Endothelial cell (in vitro differentiated cells): ENCODE measurements at regions not wholly inside any gene's neighbourhood (a gene's known extent, or its start where the extent isn't known, plus 50 kb on each side); places are given as distances from the start of the nearest gene placed in this dataset.
A peak's percentile ranks its signal among the peaks of the same experiment; 100 is the strongest.

ENCODE experiments used
- DNase-seq: peaks from one replicate; pipeline ENCODE4 v3.0.0; 2021; ENCODE audit warnings: low spot score
- H3K27ac Mint-ChIP-seq: one replicate; pipeline ENCODE4 v1.8.0; 2021; ENCODE audit warnings: mixed read lengths, inconsistent platforms; ENCODE audit not compliant: unreplicated experiment
- H3K27me3 Mint-ChIP-seq: one replicate; pipeline ENCODE4 v1.8.0; 2021; ENCODE audit warnings: mild to moderate bottlenecking, moderate library complexity, mixed read lengths, inconsistent platforms; ENCODE audit not compliant: unreplicated experiment
- H3K36me3 Mint-ChIP-seq: one replicate; pipeline ENCODE4 v1.8.0; 2021; ENCODE audit warnings: mild to moderate bottlenecking, low read depth, mixed read lengths, inconsistent platforms; ENCODE audit not compliant: unreplicated experiment
- H3K4me1 Mint-ChIP-seq: one replicate; pipeline ENCODE4 v1.8.0; 2021; ENCODE audit warnings: mild to moderate bottlenecking, mixed read lengths, inconsistent platforms; ENCODE audit not compliant: unreplicated experiment
- H3K4me3 Mint-ChIP-seq: one replicate; pipeline ENCODE4 v1.8.0; 2021; ENCODE audit warnings: mild to moderate bottlenecking, mixed read lengths, inconsistent platforms; ENCODE audit not compliant: unreplicated experiment
- H3K9me3 Mint-ChIP-seq: one replicate; pipeline ENCODE4 v1.8.0; 2021; ENCODE audit warnings: mixed read lengths, inconsistent platforms; ENCODE audit not compliant: unreplicated experiment
- TF ChIP-seq, protein P1 (sequence below): fragments of 200-600 bp; sonication (generic); IDR thresholded peaks from one replicate; pipeline ENCODE4 v1.5.0; 2021; ENCODE audit warnings: antibody characterized with exemption; ENCODE audit not compliant: unreplicated experiment

DNA sequence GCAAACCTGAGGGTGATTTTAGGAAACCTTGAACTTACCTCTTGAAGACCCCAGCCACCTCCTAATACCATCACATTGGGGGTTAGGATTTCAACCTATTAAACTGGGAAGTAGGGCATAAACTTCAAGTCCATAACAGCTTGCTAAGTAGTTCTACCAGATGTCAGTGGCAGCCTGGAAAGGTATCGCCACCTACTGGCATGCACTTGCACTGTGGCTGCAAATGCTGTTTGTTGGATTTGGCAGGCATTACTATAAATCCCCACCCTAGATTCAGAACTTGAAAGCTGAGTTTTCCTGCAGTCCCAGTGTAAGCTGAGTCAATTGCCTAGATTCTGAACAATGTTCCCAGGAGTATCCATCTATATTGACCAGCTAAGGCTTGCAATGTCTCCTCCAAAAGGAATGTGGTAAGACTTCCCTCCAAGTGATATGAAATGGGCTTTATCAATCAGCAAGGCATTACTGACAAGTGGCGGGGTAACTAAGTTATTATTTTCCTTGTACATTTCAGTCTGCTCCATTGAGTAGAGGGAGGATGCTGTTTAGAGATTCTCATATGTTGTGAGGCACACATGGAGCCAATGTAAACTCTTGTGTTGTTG lies 474.5 kb downstream of the PTPRC start:
- no peaks in the 10 kb centered on the region for H3K36me3 Mint-ChIP-seq
- H3K9me3 Mint-ChIP-seq: no peaks in the 10 kb centered on the region
- H3K4me3 Mint-ChIP-seq: no peak overlapping the region
- TF ChIP-seq, protein P1, sequence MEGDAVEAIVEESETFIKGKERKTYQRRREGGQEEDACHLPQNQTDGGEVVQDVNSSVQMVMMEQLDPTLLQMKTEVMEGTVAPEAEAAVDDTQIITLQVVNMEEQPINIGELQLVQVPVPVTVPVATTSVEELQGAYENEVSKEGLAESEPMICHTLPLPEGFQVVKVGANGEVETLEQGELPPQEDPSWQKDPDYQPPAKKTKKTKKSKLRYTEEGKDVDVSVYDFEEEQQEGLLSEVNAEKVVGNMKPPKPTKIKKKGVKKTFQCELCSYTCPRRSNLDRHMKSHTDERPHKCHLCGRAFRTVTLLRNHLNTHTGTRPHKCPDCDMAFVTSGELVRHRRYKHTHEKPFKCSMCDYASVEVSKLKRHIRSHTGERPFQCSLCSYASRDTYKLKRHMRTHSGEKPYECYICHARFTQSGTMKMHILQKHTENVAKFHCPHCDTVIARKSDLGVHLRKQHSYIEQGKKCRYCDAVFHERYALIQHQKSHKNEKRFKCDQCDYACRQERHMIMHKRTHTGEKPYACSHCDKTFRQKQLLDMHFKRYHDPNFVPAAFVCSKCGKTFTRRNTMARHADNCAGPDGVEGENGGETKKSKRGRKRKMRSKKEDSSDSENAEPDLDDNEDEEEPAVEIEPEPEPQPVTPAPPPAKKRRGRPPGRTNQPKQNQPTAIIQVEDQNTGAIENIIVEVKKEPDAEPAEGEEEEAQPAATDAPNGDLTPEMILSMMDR: peak; percentile 69
- no peaks in the 10 kb centered on the region for H3K4me1 Mint-ChIP-seq
- H3K27me3 Mint-ChIP-seq: no peaks in the 10 kb centered on the region
- peak; percentile 56 for DNase-seq
- no peak overlapping the region for H3K27ac Mint-ChIP-seq

DNA sequence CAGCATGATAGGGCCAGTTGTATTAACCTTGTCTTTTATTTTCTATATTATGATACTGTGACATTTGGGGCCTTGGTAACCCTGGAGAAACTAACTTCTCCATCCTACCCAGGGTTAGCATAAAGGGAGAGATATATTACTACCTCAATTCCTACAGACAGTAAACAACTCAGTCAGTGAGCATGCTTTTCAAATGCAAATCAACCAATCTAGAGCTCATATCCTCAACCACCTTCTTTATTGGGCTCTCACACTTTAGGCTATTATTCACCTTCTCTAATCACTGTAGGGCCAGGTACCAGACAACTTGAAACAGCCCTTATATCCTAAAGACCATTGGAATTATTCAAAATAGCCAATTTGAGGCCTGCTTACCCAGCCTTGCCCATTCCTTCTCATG lies 477.6 kb downstream of the PTPRC start:
- Mint-ChIP-seq H3K9me3 (no peaks in the 10 kb centered on the region), H3K36me3 (no peaks in the 10 kb centered on the region), H3K4me3 (no peak overlapping the region), H3K27me3 (no peaks in the 10 kb centered on the region), H3K27ac (no peak overlapping the region), H3K4me1 (no peaks in the 10 kb centered on the region)
- TF ChIP-seq, protein P1: no peak
- DNase-seq: no peak

DNA sequence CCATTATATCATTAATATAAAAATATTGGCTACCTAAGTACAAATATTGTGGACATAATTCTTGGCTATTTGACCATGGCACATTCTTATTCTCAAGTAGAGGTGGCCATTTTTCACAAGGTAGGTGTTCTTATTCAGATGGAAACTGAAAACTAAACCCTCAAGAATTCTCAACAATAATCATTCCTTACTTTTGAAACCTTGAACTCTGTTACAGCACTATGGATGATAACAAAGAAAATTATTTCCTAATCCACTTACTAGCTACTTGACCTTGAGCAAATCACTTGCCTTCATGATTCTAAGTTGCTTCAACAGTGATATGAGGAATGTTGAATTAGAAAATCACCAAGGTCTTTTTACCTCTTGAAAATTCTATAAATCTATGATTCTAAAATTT lies 482.2 kb downstream of the PTPRC start:
- Mint-ChIP-seq H3K27ac (no peak overlapping the region), H3K4me3 (no peak overlapping the region), H3K27me3 (no peaks in the 10 kb centered on the region), H3K36me3 (no peaks in the 10 kb centered on the region), H3K4me1 (no peaks in the 10 kb centered on the region), H3K9me3 (no peaks in the 10 kb centered on the region)
- TF ChIP-seq, protein P1: no peak
- DNase-seq: no peak

DNA sequence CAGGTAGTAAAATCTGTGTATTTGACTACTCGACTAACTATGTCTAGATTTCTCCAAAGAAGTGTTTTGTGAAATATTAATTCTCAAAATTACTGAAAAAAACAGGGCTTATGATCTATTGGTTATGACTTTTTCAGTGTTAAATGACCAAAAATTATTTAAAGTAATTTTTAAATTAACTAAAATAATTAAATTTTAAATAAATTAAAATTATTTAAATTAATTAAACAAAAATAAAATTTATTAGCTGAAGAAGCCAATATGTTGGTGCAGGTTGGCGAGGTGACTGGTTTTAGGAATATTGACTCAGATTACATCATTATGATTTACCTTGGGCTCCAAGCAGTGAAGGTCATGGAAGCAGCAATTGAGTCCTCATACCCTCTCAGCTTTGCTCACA lies 483.2 kb downstream of the PTPRC start:
- TF ChIP-seq, protein P1: no peak
- Mint-ChIP-seq H3K27ac (no peak overlapping the region), H3K4me1 (no peaks in the 10 kb centered on the region), H3K9me3 (no peaks in the 10 kb centered on the region), H3K4me3 (no peak overlapping the region), H3K27me3 (no peaks in the 10 kb centered on the region), H3K36me3 (no peaks in the 10 kb centered on the region)
- no peak for DNase-seq

DNA sequence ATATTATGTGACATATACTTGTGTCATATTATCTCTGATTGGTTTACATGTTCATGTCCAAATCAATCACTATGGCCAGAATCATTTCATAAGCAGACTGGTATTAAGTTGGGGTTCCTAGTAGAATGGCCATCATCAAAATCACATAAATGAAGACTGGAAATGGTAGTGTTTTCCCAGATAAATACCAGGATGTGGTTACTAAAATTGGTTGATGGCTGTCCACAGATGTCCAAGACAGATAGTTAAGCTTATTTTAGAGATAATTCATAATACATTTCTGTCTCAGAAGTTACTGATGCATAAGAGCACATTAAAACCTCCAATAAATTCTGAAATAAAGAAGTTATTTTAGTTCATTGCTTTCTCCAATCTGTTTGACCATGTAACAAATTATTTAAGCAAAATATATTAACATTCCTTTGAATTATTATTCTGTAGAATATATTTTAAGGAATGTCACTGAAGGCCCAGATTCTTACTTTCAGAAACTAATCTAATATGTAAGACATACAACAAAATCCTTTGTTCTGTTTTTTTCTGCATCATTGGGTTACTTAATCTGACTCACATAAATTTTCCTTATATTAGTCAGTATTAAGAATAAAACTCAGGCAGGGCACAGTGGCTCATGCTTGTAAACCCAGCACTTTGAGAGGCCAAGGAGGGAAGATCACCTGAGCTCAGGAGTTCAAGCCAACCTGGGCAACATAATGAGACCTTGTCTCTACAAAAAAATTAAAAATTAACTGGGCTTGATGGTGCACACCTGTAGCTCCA lies 483.9 kb downstream of the PTPRC start:
- Mint-ChIP-seq H3K27me3 (no peaks in the 10 kb centered on the region), H3K4me1 (no peaks in the 10 kb centered on the region), H3K4me3 (no peak overlapping the region), H3K36me3 (no peaks in the 10 kb centered on the region), H3K9me3 (no peaks in the 10 kb centered on the region), H3K27ac (no peak overlapping the region)
- no peak for DNase-seq
- TF ChIP-seq, protein P1: no peak
